GM12872 (cell line): ENCODE measurements at regions not wholly inside any gene's neighbourhood (a gene's known extent, or its start where the extent isn't known, plus 50 kb on each side); places are given as distances from the start of the nearest gene placed in this dataset.

Experiments
- CTCF ChIP-seq: IDR thresholded peaks from 3 replicates; pipeline ENCODE4 v1.5.1; 2011; ENCODE audit warnings: low read depth, mild to moderate bottlenecking, low read length, moderate library complexity; ENCODE audit not compliant: insufficient read depth

GRCh38 chr5:126115059-126115629, 308.1 kb upstream of the GRAMD2B start:
- no peak for TF ChIP-seq CTCF

GRCh38 chr5:126117044-126117443, 306.2 kb upstream of the GRAMD2B start:
- TF ChIP-seq CTCF: no peak

DNA sequence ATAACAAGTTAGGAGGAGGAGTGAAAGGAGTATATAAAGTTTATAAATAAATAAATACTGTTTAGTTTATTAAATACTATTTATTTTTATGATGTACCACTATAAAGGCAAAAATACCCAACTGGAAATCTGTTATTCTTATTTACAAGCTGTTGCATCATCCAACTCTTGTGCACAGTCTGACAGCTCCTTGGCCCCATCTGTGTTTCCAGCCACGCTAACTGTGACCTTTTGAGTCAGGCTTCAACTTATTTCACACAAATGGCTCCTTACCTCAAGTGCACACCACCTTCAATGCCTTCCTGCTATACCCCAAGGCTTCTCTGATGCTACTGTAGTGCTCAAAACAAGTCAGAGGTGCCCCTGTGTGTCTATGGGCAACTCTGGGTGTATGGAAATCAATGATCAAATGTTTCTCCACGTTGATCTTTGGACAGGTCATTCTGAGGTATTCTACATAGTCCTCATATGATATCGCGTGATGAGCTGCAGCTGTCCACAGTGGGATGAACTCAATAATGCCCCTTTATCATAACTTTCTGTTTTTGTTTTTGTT, 303.2 kb upstream of the GRAMD2B start:
- no peak for TF ChIP-seq CTCF

DNA sequence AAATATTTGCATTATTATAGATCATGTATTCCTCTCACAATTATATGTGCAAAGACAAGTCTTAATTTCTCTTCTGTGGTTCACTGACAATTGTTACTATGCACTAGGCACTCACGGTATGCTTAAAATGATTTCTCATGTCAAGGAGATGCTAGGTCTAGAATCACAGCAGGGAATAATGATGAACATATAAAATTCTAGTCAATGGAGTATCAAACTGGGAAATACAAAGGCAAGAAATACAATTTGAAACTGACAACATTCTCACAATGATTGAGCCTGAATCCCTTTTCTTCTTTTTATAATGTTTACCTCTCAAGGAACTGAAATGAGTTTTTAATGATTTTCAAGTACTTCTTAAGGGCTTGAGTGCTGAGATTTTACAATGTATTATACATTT, 302.3 kb upstream of the GRAMD2B start:
- no peak for TF ChIP-seq CTCF

GRCh38 chr5:126122942-126123341, 300.3 kb upstream of the GRAMD2B start:
- TF ChIP-seq CTCF: no peak

DNA sequence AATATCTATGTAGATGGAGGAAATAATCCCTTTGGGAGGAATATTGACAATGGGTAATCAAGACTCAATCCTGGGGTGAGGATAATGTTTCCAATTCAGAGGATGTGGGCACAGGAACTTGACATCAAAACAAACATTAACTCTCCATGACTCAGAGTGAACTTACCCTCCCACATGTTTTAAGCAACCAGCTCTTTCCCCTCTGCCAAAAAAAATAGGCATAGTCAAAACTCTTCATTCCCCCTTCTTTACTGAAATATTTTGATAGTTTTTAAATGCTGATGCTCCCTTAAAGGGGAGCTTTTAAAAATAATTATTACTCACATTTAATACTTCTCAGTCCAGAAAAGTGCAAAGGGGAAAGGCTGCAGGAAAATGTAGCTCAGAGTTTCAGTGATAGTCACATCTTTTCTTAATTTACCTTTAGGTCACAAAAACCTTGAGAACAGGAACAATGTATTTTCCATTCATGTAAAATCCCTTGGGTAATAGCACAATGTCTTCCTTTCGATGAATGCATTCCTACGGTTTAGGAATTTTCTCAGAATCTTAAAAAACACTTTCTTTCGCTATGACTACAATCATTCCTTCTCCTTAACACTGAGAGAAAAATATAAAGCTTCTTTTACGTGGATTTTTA, 298.4 kb upstream of the GRAMD2B start:
- TF ChIP-seq CTCF: no peak

- no peak for TF ChIP-seq CTCF
Measured at GRCh38 chr5:126125407-126125806, 297.8 kb upstream of the GRAMD2B start.
